GM12864 (cell line): ENCODE measurements at regions not wholly inside any gene's neighbourhood (a gene's known extent, or its start where the extent isn't known, plus 50 kb on each side); places are given as distances from the start of the nearest gene placed in this dataset.

Source experiments
- DNase-seq: peaks from one replicate; pipeline ENCODE4 v3.0.0-alpha.2; 2011; ENCODE audit warnings: low read depth
- H3K4me3 ChIP-seq: 2 replicates; pipeline ENCODE4 v1.5.1; 2011; ENCODE audit warnings: mild to moderate bottlenecking, low read depth, low read length, control low read depth
- TF ChIP-seq, protein P1 (sequence below): IDR thresholded peaks from 2 replicates; pipeline ENCODE4 v1.5.1; 2011; ENCODE audit warnings: low read depth, mild to moderate bottlenecking, moderate library complexity, low read length, control low read depth, inconsistent platforms; ENCODE audit errors: missing control alignments

DNA sequence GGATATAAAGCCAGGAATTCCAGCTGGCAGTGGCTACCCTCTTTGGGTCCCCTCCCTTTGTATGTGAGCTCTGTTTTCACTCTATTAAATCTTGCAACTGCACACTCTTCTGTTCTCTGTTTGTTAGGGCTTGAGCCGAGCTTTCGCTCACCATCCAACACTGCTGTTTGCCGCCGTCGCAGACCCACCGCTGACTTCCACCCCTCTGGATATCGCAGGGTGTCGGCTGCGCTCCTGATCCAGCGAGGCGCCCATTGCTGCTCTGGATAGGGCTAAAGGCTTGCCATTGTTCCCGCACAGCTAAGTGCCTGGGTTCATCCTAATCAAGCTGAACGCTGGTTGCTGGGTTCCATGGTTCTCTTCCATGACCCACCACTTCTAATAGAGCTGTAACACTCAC, 1433.5 kb upstream of the ADGRB3 start:
- DNase-seq: no peak
- TF ChIP-seq, protein P1, sequence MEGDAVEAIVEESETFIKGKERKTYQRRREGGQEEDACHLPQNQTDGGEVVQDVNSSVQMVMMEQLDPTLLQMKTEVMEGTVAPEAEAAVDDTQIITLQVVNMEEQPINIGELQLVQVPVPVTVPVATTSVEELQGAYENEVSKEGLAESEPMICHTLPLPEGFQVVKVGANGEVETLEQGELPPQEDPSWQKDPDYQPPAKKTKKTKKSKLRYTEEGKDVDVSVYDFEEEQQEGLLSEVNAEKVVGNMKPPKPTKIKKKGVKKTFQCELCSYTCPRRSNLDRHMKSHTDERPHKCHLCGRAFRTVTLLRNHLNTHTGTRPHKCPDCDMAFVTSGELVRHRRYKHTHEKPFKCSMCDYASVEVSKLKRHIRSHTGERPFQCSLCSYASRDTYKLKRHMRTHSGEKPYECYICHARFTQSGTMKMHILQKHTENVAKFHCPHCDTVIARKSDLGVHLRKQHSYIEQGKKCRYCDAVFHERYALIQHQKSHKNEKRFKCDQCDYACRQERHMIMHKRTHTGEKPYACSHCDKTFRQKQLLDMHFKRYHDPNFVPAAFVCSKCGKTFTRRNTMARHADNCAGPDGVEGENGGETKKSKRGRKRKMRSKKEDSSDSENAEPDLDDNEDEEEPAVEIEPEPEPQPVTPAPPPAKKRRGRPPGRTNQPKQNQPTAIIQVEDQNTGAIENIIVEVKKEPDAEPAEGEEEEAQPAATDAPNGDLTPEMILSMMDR: no peak
- no peak overlapping the region for H3K4me3 ChIP-seq

GRCh38 chr6:67200626-67201403, 1434.3 kb upstream of the ADGRB3 start:
- no peak overlapping the region for H3K4me3 ChIP-seq
- DNase-seq: no peak
- TF ChIP-seq, protein P1: no peak

DNA sequence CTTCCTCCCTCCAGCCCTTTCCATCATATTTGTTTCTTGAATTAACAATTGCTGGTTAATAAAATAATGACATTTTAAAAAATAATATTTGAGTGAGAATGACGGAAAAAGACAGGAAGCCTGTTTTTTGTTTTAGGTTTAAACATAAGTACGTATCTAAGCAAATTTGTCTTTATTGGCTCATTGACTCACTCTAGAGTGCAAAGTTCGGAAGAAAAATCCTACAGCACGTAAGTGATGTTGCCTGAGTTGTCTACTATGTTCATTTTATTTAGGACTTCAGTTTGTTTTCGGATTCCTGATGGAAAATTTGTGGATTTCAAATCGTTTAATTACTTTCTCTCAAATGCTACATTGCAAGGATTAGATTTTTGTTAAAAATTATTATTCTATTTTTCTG, 1435.7 kb upstream of the ADGRB3 start:
- no peak for DNase-seq
- TF ChIP-seq, protein P1: no peak
- H3K4me3 ChIP-seq: no peak overlapping the region

GRCh38 chr6:67190733-67191132, 1444.3 kb upstream of the ADGRB3 start:
- no peak for DNase-seq
- TF ChIP-seq, protein P1: no peak
- no peak overlapping the region for H3K4me3 ChIP-seq

- DNase-seq: no peak
- TF ChIP-seq, protein P1: no peak
- H3K4me3 ChIP-seq: no peak overlapping the region
Observed at GRCh38 chr6:67184405-67184804, 1450.7 kb upstream of the ADGRB3 start.

- TF ChIP-seq, protein P1: no peak
- DNase-seq: no peak
- no peak overlapping the region for H3K4me3 ChIP-seq
Observed at GRCh38 chr6:67175101-67175500, 1460.0 kb upstream of the ADGRB3 start.

GRCh38 chr6:67165606-67166005, 1458.6 kb upstream of the EYS start:
- DNase-seq: no peak
- TF ChIP-seq, protein P1: no peak
- H3K4me3 ChIP-seq: no peak overlapping the region
